ENCODE measurements at regions not wholly inside any gene's neighbourhood (a gene's known extent, or its start where the extent isn't known, plus 50 kb on each side); places are given as distances from the start of the nearest gene placed in this dataset.

- Mint-ChIP-seq H3K4me3 (no peak overlapping the region), H3K9me3 (no peaks in the 10 kb centered on the region), H3K4me1 (no peaks in the 10 kb centered on the region), H3K27me3 (peaks cover 0 to 2% of the 10 kb centered on the region in 2 donors), H3K27ac (no peak overlapping the region), H3K36me3 (peaks cover 0 to 4% (median 0%) of the 10 kb centered on the region in 3 donors)
- H3K4me3 ChIP-seq (ENCODE audit: low read length) = no peak overlapping the region
- POLR2A ChIA-PET = no interaction called here
- H3K4me1 ChIP-seq (ENCODE audit: insufficient read depth, low read length) = no peaks in the 10 kb centered on the region
- H3K27me3 ChIP-seq (ENCODE audit: insufficient read depth, low read length, poor library complexity, severe bottlenecking) = no peaks in the 10 kb centered on the region
- H3K36me3 ChIP-seq (ENCODE audit: insufficient read depth, low read length) = no peaks in the 10 kb centered on the region
- H3K9me3 ChIP-seq (ENCODE audit: low read length) = no peaks in the 10 kb centered on the region
- H3K27ac ChIP-seq (ENCODE audit: low read depth, low read length) = no peak overlapping the region
- CTCF ChIA-PET = no interaction called here
- no peak for DNase-seq
These were observed 117.2 kb downstream of the IPO8 start for GRCh38 chr12:30578426-30578825.

DNA sequence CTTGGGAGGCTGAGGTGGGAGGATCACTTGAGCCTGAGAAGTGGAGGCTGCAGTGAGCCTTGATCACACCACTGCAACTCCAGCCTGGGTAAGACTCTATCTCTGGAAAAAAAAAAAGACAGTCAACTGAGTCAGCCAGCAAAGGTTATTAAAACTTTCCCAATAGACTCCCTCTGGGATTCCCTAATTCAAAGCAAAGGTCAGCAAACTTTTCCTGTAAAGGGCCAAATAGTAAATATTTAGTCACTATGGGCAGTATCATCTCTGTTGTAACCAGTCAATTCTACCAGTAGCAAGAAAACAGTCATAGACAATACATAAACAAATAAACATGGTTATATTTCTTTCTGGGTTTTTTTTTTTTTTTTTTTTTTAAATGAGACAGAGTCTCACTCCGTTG, 122.5 kb downstream of the IPO8 start:
- no peak overlapping the region for H3K4me3 Mint-ChIP-seq
- no peak overlapping the region for H3K27ac Mint-ChIP-seq
- DNase-seq = no peak
- H3K27me3 ChIP-seq (ENCODE audit: insufficient read depth, low read length, poor library complexity, severe bottlenecking) = no peaks in the 10 kb centered on the region
- no peak overlapping the region for H3K27ac ChIP-seq (ENCODE audit: low read depth, low read length)
- no peaks in the 10 kb centered on the region for H3K36me3 ChIP-seq (ENCODE audit: insufficient read depth, low read length)
- no peaks in the 10 kb centered on the region for H3K36me3 Mint-ChIP-seq
- no peaks in the 10 kb centered on the region for H3K4me1 ChIP-seq (ENCODE audit: insufficient read depth, low read length)
- H3K4me1 Mint-ChIP-seq = no peaks in the 10 kb centered on the region
- H3K9me3 ChIP-seq (ENCODE audit: low read length) = no peaks in the 10 kb centered on the region
- CTCF ChIA-PET = no interaction called here
- POLR2A ChIA-PET = no interaction called here
- H3K9me3 Mint-ChIP-seq = no peaks in the 10 kb centered on the region
- H3K27me3 Mint-ChIP-seq = no peaks in the 10 kb centered on the region
- no peak overlapping the region for H3K4me3 ChIP-seq (ENCODE audit: low read length)

- CTCF ChIA-PET = no interaction called here
- no peaks in the 10 kb centered on the region for H3K4me1 ChIP-seq (ENCODE audit: insufficient read depth, low read length)
- Mint-ChIP-seq H3K4me1 (no peaks in the 10 kb centered on the region), H3K36me3 (no peaks in the 10 kb centered on the region), H3K27me3 (no peaks in the 10 kb centered on the region), H3K4me3 (no peak overlapping the region), H3K27ac (no peak overlapping the region), H3K9me3 (no peaks in the 10 kb centered on the region)
- no peak overlapping the region for H3K4me3 ChIP-seq (ENCODE audit: low read length)
- H3K27me3 ChIP-seq (ENCODE audit: insufficient read depth, low read length, poor library complexity, severe bottlenecking) = no peaks in the 10 kb centered on the region
- no peak for DNase-seq
- no peak overlapping the region for H3K27ac ChIP-seq (ENCODE audit: low read depth, low read length)
- POLR2A ChIA-PET = no interaction called here
- no peaks in the 10 kb centered on the region for H3K36me3 ChIP-seq (ENCODE audit: insufficient read depth, low read length)
- no peaks in the 10 kb centered on the region for H3K9me3 ChIP-seq (ENCODE audit: low read length)
These were observed 125.3 kb downstream of the IPO8 start for GRCh38 chr12:30570211-30570890.

DNA sequence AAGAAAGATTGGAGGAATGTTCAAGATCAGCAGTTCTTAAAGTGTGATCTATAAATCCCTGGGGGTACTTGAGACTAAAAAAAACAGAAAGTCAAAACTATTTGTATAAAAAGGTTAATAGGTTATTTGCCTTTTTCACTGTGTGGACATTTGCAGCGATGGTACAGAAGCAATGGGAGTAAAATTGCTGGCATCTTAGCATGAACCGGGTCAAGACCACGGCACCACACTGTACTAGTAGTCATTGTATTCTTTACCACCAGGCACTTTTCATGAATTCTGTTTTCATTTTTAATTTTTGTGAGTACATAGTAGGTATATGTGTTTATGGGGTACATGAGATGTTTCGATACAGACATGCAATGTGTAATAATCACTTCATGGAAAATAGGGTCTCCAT, 126.2 kb downstream of the IPO8 start:
- Histone ChIP-seq H3K4me1 (ENCODE audit: insufficient read depth, low read length) (no peaks in the 10 kb centered on the region), H3K4me3 (ENCODE audit: low read length) (no peak overlapping the region), H3K27ac (ENCODE audit: low read depth, low read length) (no peak overlapping the region), H3K36me3 (ENCODE audit: insufficient read depth, low read length) (no peaks in the 10 kb centered on the region), H3K27me3 (ENCODE audit: insufficient read depth, low read length, poor library complexity, severe bottlenecking) (no peaks in the 10 kb centered on the region), H3K9me3 (ENCODE audit: low read length) (no peaks in the 10 kb centered on the region)
- no peaks in the 10 kb centered on the region for H3K4me1 Mint-ChIP-seq
- no peaks in the 10 kb centered on the region for H3K36me3 Mint-ChIP-seq
- no peaks in the 10 kb centered on the region for H3K27me3 Mint-ChIP-seq
- H3K9me3 Mint-ChIP-seq = no peaks in the 10 kb centered on the region
- DNase-seq = no peak
- H3K4me3 Mint-ChIP-seq = no peak overlapping the region
- POLR2A ChIA-PET = no interaction called here
- no peak overlapping the region for H3K27ac Mint-ChIP-seq
- CTCF ChIA-PET = no interaction called here

- H3K4me1 ChIP-seq (ENCODE audit: insufficient read depth, low read length) = no peaks in the 10 kb centered on the region
- no peaks in the 10 kb centered on the region for H3K36me3 ChIP-seq (ENCODE audit: insufficient read depth, low read length)
- POLR2A ChIA-PET = no interaction called here
- no peaks in the 10 kb centered on the region for H3K4me1 Mint-ChIP-seq
- no peaks in the 10 kb centered on the region for H3K27me3 ChIP-seq (ENCODE audit: insufficient read depth, low read length, poor library complexity, severe bottlenecking)
- CTCF ChIA-PET = no interaction called here
- DNase-seq = no peak
- H3K4me3 Mint-ChIP-seq = no peak overlapping the region
- no peaks in the 10 kb centered on the region for H3K9me3 ChIP-seq (ENCODE audit: low read length)
- H3K27ac ChIP-seq (ENCODE audit: low read depth, low read length) = no peak overlapping the region
- no peaks in the 10 kb centered on the region for H3K9me3 Mint-ChIP-seq
- H3K27ac Mint-ChIP-seq = no peak overlapping the region
- no peak overlapping the region for H3K4me3 ChIP-seq (ENCODE audit: low read length)
- no peaks in the 10 kb centered on the region for H3K27me3 Mint-ChIP-seq
- no peaks in the 10 kb centered on the region for H3K36me3 Mint-ChIP-seq
These were observed 127.2 kb downstream of the IPO8 start for GRCh38 chr12:30568453-30568852.

DNA sequence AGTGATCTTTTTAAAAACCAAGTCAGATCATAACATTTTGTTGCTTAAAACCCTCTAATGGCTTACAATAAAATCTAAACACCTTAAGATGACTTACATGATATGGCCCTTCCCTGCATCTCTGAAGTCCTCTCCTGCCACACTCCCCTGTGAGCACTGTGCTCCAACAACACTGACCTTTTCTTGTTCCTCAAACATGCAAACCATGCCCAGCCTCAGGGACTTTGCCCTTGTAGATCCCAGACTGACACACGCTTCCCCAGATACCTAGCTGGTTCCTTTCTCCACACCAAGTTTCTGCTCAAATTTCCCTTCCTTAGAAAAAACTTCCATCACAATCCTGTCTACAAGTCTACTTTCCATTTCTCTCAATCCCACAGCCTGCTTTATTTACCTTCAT, 128.6 kb downstream of the IPO8 start:
- H3K27me3 ChIP-seq (ENCODE audit: insufficient read depth, low read length, poor library complexity, severe bottlenecking) = no peaks in the 10 kb centered on the region
- no peaks in the 10 kb centered on the region for H3K9me3 ChIP-seq (ENCODE audit: low read length)
- H3K4me1 ChIP-seq (ENCODE audit: insufficient read depth, low read length) = no peaks in the 10 kb centered on the region
- no peaks in the 10 kb centered on the region for H3K36me3 ChIP-seq (ENCODE audit: insufficient read depth, low read length)
- no peak for DNase-seq
- Mint-ChIP-seq H3K4me1 (no peaks in the 10 kb centered on the region), H3K9me3 (no peaks in the 10 kb centered on the region), H3K27me3 (no peaks in the 10 kb centered on the region), H3K27ac (no peak overlapping the region), H3K36me3 (no peaks in the 10 kb centered on the region), H3K4me3 (no peak overlapping the region)
- H3K27ac ChIP-seq (ENCODE audit: low read depth, low read length) = no peak overlapping the region
- CTCF ChIA-PET = no interaction called here
- no peak overlapping the region for H3K4me3 ChIP-seq (ENCODE audit: low read length)
- POLR2A ChIA-PET = no interaction called here

GRCh38 chr12:30564394-30564793, 131.3 kb downstream of the IPO8 start:
- peaks cover 3 to 16% (median 5%) of the 10 kb centered on the region in 5 donors for H3K9me3 Mint-ChIP-seq
- no peaks in the 10 kb centered on the region for H3K27me3 Mint-ChIP-seq
- Histone ChIP-seq H3K36me3 (ENCODE audit: insufficient read depth, low read length) (no peaks in the 10 kb centered on the region), H3K27me3 (ENCODE audit: insufficient read depth, low read length, poor library complexity, severe bottlenecking) (no peaks in the 10 kb centered on the region), H3K9me3 (ENCODE audit: low read length) (no peaks in the 10 kb centered on the region), H3K4me3 (ENCODE audit: low read length) (no peak overlapping the region), H3K4me1 (ENCODE audit: insufficient read depth, low read length) (no peaks in the 10 kb centered on the region), H3K27ac (ENCODE audit: low read depth, low read length) (no peak overlapping the region)
- ChIA-PET CTCF (no interaction called here), POLR2A (no interaction called here)
- H3K4me1 Mint-ChIP-seq = no peaks in the 10 kb centered on the region
- DNase-seq = no peak
- H3K36me3 Mint-ChIP-seq = peaks cover 0 to 6% (median 0%) of the 10 kb centered on the region in 3 donors
- no peak overlapping the region for H3K4me3 Mint-ChIP-seq
- H3K27ac Mint-ChIP-seq = no peak overlapping the region

DNA sequence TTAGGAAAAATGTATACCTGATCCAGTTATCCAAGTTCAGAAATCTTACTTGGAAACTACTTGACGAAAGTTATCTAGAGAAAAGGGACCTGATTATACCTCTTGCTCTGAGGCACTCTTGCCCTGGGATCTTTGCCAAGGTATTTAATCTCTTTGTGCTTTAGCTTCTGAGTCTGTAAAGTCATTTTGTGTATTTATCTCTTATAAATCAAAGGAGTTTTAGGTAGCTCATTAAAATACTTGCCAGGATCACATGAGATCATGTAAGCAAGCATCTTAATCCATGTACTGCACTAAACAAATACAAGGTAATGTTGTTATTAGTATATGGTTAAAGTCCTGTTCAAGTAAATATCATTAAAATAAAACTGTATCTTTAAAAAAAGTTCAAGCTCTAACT, 147.5 kb downstream of the IPO8 start:
- Histone ChIP-seq H3K27me3 (ENCODE audit: insufficient read depth, low read length, poor library complexity, severe bottlenecking) (no peaks in the 10 kb centered on the region), H3K4me3 (ENCODE audit: low read length) (no peak overlapping the region), H3K27ac (ENCODE audit: low read depth, low read length) (no peak overlapping the region), H3K36me3 (ENCODE audit: insufficient read depth, low read length) (no peaks in the 10 kb centered on the region), H3K9me3 (ENCODE audit: low read length) (no peaks in the 10 kb centered on the region), H3K4me1 (ENCODE audit: insufficient read depth, low read length) (no peaks in the 10 kb centered on the region)
- H3K27ac Mint-ChIP-seq = no peak overlapping the region
- H3K4me1 Mint-ChIP-seq = no peaks in the 10 kb centered on the region
- no peak for DNase-seq
- POLR2A ChIA-PET = no interaction called here
- peaks cover 0 to 3% (median 0%) of the 10 kb centered on the region in 3 donors for H3K36me3 Mint-ChIP-seq
- CTCF ChIA-PET = no interaction called here
- no peak overlapping the region for H3K4me3 Mint-ChIP-seq
- H3K27me3 Mint-ChIP-seq = peaks cover 11 to 20% of the 10 kb centered on the region in 2 donors
- H3K9me3 Mint-ChIP-seq = peaks cover 0 to 10% (median 5%) of the 10 kb centered on the region in 5 donors

DNA sequence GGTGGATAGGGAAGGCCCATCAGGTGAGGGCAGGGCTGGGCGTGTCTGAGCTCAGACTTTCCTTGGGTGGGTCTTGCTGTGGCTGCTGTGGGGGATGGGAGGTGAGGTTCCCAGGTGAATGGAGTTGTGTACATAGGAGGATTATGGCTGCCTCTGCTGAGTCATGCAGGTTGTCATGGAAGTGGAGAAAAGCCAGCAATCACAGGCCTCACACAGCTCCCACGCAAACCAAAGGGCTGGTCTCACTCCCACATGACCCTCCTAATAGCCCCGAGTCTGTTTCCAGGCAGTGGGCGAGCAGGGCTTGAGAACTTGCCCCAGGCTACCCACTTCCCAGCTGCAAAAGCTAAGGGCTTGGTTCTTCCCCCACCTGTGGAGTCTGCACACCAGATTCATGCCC, 149.5 kb downstream of the IPO8 start:
- Mint-ChIP-seq H3K27me3 (peaks cover 3 to 10% of the 10 kb centered on the region in 2 donors), H3K36me3 (peaks cover 0 to 3% (median 0%) of the 10 kb centered on the region in 3 donors), H3K4me1 (no peaks in the 10 kb centered on the region), H3K9me3 (peaks cover 4 to 13% (median 8%) of the 10 kb centered on the region in 5 donors), H3K4me3 (no peak overlapping the region), H3K27ac (no peak overlapping the region)
- H3K27ac ChIP-seq (ENCODE audit: low read depth, low read length) = no peak overlapping the region
- POLR2A ChIA-PET = no interaction called here
- CTCF ChIA-PET = no interaction called here
- H3K9me3 ChIP-seq (ENCODE audit: low read length) = no peaks in the 10 kb centered on the region
- no peaks in the 10 kb centered on the region for H3K4me1 ChIP-seq (ENCODE audit: insufficient read depth, low read length)
- no peak for DNase-seq
- H3K27me3 ChIP-seq (ENCODE audit: insufficient read depth, low read length, poor library complexity, severe bottlenecking) = no peaks in the 10 kb centered on the region
- H3K4me3 ChIP-seq (ENCODE audit: low read length) = no peak overlapping the region
- H3K36me3 ChIP-seq (ENCODE audit: insufficient read depth, low read length) = no peaks in the 10 kb centered on the region
